Tibial nerve (tissue), 3 donors: ENCODE measurements at regions not wholly inside any gene's neighbourhood (a gene's known extent, or its start where the extent isn't known, plus 50 kb on each side); places are given as distances from the start of the nearest gene placed in this dataset.

Experiments
- CTCF ChIP-seq, 5 experiments: fragments of 200-600 bp in 3 of 5; fragments of 450-650 bp in 2 of 5; sonication (generic) in 3 of 5; IDR thresholded peaks; one replicate each; pipeline ENCODE4 v1.5.1; 2016 to 2019; ENCODE audit warnings: antibody characterized with exemption in 5 of 5, mild to moderate bottlenecking in 3 of 5, moderate library complexity in 2 of 5
- POLR2A ChIP-seq, 2 donors: fragments of 450-650 bp; IDR thresholded peaks; one replicate each; pipeline ENCODE4 v1.6.1; 2017; ENCODE audit warnings: antibody characterized with exemption in 2 of 2, mild to moderate bottlenecking in 2 of 2, moderate library complexity in 2 of 2

GRCh38 chr2:7201851-7202250, 284.6 kb downstream of the RNF144A start:
- TF ChIP-seq CTCF (IDR thresholded peaks at IDR 0.05) = no peak
- TF ChIP-seq POLR2A (IDR thresholded peaks at IDR 0.05) = no peak
